HUDEP-2 (cell line): ENCODE measurements at regions not wholly inside any gene's neighbourhood (a gene's known extent, or its start where the extent isn't known, plus 50 kb on each side); places are given as distances from the start of the nearest gene placed in this dataset.
"Not testable (repeated sequence)": the region's sequence is repeated elsewhere in the genome, so short reads cannot be mapped to it uniquely, and the experiment has no call there.

Experiments used
- DNase-seq, 76 experiments: peaks; one replicate each; lab custom pipeline; 2025; ENCODE audit not compliant: unreplicated experiment in 76 of 76; lab: John Stamatoyannopoulos, UW

- not testable (repeated sequence) for DNase-seq
Measured at GRCh38 chr2:225743996-225744395, 344.5 kb downstream of the NYAP2 start.

GRCh38 chr2:225742487-225742886 is 343.0 kb downstream of the NYAP2 start:
- no peak for DNase-seq

GRCh38 chr2:225740086-225740485 is 340.6 kb downstream of the NYAP2 start:
- DNase-seq, result no peak

GRCh38 chr2:225739328-225739727 is 339.8 kb downstream of the NYAP2 start:
- no peak for DNase-seq

- no peak for DNase-seq
Measured at GRCh38 chr2:225738735-225739134, 339.2 kb downstream of the NYAP2 start.

GRCh38 chr2:225737556-225737955 is 338.0 kb downstream of the NYAP2 start:
- DNase-seq, result no peak

- DNase-seq, result peak in 15 of 76 experiments; percentile 1 to 50 (median 12)
Measured at GRCh38 chr2:225735844-225736243, 336.3 kb downstream of the NYAP2 start.

GRCh38 chr2:225725726-225726125 is 326.2 kb downstream of the NYAP2 start:
- no peak for DNase-seq
